Cardiac fibroblast (primary cell): ENCODE measurements at regions not wholly inside any gene's neighbourhood (a gene's known extent, or its start where the extent isn't known, plus 50 kb on each side); places are given as distances from the start of the nearest gene placed in this dataset.
"Not testable (repeated sequence)": the region's sequence is repeated elsewhere in the genome, so short reads cannot be mapped to it uniquely, and the experiment has no call there.

Experiments
- DNase-seq, 2 donors: peaks; one replicate each; pipeline versions ENCODE4 v3.0.0 to v3.0.0-alpha.2; 2010; ENCODE audit warnings: low read depth in 2 of 2
- H3K4me3 ChIP-seq, 2 donors: replicated peaks in 1 of 2; 1 replicate in 1 of 2; 2 replicates in 1 of 2; pipeline ENCODE4 v1.5.1; 2011; ENCODE audit warnings: low read depth in 2 of 2, low read length in 2 of 2, mild to moderate bottlenecking in 2 of 2, moderate library complexity in 1 of 2
- CTCF ChIP-seq: IDR thresholded peaks from one replicate; pipeline ENCODE4 v1.5.1; 2011; ENCODE audit warnings: low read depth, mild to moderate bottlenecking, low read length, inconsistent platforms

- TF ChIP-seq CTCF = no peak
- no peak overlapping the region for H3K4me3 ChIP-seq
- DNase-seq = no peak
Measured at GRCh38 chrX:65098851-65099250, 122.6 kb upstream of the ZC4H2 start.

GRCh38 chrX:65093658-65094057, 117.4 kb upstream of the ZC4H2 start:
- no peak overlapping the region for H3K4me3 ChIP-seq
- TF ChIP-seq CTCF = no peak
- DNase-seq = no peak

GRCh38 chrX:65073233-65073632, 97.0 kb upstream of the ZC4H2 start:
- DNase-seq = no peak
- H3K4me3 ChIP-seq = no peak overlapping the region
- no peak for TF ChIP-seq CTCF

GRCh38 chrX:65072590-65072989, 96.3 kb upstream of the ZC4H2 start:
- no peak for TF ChIP-seq CTCF
- DNase-seq = no peak

GRCh38 chrX:65058626-65059025, 82.4 kb upstream of the ZC4H2 start:
- DNase-seq, H3K4me3 ChIP-seq: not testable (repeated sequence)

More at GRCh38 chrX:65072590-65072989, 96.3 kb upstream of the ZC4H2 start:
- H3K4me3 ChIP-seq = no peak overlapping the region

GRCh38 chrX:65045001-65045400, 68.8 kb upstream of the ZC4H2 start:
- no peak for TF ChIP-seq CTCF
- DNase-seq = no peak
- H3K4me3 ChIP-seq = no peak overlapping the region

GRCh38 chrX:65035446-65035770, 59.2 kb upstream of the ZC4H2 start:
- peak in 1 of 2 donors; percentile 16 for DNase-seq
- peak overlapping the region; percentile 47 to 49 for H3K4me3 ChIP-seq
- no peak for TF ChIP-seq CTCF
